NCI-H2029 treated with DMSO at 0.1 percent for 48 hours (cell line): ENCODE measurements at regions not wholly inside any gene's neighbourhood (a gene's known extent, or its start where the extent isn't known, plus 50 kb on each side); places are given as distances from the start of the nearest gene placed in this dataset.

ENCODE experiments used
- DNase-seq: peaks from one replicate; lab custom pipeline; 2025; lab: John Stamatoyannopoulos, UW

GRCh38 chr5:77948476-77948875, 172.3 kb upstream of the TBCA start:
- no peak for DNase-seq

GRCh38 chr5:77947041-77947428, 170.9 kb upstream of the TBCA start:
- peak; percentile 35 for DNase-seq

GRCh38 chr5:77946381-77947040, 170.4 kb upstream of the TBCA start:
- DNase-seq: peak; percentile 35

GRCh38 chr5:77945874-77946273, 169.7 kb upstream of the TBCA start:
- no peak for DNase-seq

GRCh38 chr5:77944757-77945340, 168.7 kb upstream of the TBCA start:
- no peak for DNase-seq

DNA sequence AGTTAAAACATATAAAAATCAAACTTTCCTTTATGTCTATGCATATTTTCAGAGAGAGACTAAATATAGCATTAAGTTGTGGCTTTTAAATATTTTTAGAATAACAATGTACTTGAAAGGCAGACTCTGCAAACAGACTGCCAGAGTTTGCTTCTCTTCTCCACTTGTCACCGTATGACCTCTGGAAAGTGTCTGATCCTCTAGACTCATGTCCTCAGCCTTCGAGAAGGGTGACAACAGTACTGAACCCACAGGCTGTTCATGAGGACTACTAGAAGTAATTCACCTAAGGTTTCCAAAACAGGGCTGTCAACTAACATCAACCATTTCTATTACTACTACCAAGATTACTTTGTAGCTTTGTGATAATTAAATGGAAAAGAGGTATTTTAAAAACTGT, 167.7 kb upstream of the TBCA start:
- no peak for DNase-seq

GRCh38 chr5:77942578-77943239, 166.6 kb upstream of the TBCA start:
- no peak for DNase-seq

DNA sequence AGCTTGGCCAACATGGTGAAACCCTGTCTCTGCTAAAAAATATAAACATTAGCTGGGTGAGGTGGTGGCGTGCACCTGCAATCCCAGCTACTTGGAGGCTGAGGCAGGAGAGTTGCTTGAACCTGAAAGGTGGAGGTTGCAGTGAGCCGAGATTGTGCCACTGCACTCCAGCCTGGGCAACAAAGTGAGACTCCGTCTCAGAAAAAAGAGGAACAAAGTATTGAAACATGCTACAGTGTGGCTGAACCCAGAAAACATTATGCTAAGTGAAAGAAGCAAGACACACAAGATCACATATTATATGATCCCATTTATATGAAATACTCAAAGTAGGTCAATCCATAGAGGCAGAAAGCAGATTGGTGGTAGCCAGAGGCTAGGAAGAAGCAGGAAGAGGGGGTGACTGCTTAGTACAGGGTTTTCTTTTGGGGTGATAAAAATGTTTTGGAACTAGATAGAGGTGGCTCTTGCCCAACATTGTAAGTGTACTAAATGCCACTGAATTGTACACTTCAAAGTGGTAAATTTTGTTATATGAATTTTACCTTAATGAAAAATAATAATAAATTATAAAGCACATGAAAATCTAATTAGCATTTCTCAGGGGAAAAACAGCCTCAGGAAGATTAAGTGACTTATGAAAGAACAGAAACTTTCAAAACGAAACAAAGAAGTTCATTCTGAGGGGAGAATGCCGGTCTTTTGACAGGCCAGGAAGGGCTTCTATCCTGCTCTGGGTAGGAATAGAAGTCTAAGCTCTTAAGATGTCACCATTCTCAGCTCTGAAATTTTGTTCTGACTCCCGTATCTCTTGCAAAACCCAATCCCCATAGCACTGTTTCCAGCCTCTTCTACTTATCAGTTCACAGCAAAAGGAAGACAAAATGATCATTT, 161.1 kb upstream of the TBCA start:
- no peak for DNase-seq

- no peak for DNase-seq
Measured at GRCh38 chr5:77936365-77936693, 160.2 kb upstream of the TBCA start.

DNA sequence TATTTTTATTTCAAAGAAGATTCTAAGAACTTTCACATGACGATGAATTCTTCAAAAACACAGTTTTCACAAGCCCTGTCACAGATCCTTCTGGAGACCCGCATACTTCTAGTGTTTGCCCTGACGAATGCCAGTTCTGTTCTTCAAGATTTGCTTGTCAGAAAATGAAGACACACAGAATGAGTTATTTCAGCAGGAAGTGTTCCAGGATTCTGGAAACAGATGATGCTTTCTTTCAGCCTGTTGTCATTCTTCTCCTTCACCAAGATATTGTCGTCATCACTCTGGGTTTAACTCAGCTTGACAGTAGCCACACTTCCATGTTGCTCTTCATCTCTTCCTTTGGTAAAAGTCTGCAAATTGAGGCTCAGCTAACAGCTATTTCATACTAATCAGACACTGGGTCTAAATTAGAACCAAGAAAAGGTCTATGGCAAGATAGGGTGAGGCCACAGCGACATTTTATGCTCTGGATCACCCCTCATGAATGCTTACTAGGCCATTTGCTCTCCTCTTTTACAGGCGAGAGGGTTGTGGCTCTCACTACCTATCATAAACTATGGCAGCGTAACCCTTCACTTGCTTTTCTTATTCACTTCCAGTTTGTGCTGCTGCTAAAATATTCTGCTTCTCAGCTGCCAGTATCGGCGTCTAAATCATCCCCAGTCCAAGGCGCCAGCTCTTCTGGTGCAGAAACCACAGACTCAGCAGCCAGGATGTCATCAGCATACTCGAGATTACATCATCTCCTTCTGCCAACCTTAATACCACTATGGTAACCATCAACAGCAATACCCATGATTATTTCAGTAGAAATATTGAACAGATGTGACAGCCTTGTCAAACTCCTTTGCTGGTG, 159.6 kb upstream of the TBCA start:
- no peak for DNase-seq

DNA sequence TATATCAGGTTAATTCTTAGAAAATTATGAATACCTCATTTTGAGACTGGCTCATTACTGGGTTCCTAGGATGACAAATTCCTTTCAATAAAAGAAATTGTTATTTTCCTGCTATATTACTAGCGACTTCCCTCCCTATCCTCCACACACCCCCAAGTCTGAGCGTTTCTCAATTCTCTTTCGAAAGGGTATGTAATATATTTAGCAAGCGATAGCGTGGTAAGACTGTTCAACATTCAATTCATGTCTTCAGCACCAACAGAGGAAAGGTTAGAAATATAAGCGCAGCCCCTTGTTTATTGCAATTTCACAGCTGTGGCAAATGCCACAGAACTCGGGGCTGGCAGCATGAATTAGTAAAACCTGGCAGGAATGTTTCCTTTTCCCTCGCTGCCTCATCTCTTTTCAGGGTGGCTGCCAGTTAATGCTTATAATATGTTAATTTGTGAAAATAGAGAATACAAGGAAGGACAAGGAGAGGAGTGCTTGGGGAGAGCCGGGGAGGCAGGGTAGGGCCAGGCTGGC, 152.7 kb upstream of the TBCA start:
- no peak for DNase-seq

DNA sequence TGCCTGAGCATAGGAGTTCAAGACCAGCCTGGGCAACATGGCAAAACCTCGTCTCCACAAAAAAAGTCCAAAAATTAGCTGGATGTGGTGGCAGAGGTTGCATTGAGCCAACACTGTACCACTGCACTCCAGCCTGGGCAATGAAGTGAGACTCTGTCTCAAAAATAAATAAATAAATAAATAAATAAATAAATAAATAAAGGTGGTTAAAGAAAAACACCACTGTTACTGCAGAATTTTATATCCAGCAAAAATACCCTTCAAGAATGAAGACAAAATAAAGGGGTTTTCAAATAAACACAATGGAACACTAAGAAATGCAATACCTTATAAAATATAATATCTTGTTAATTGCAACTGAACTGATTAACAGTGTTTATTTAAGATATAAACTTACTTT, 150.2 kb upstream of the TBCA start:
- DNase-seq: no peak

- DNase-seq: no peak
Measured at GRCh38 chr5:77925503-77925902, 149.4 kb upstream of the TBCA start.

- no peak for DNase-seq
Measured at GRCh38 chr5:77924081-77924480, 147.9 kb upstream of the TBCA start.

GRCh38 chr5:77923666-77924065, 147.5 kb upstream of the TBCA start:
- DNase-seq: no peak

- DNase-seq: no peak
Measured at GRCh38 chr5:77921094-77921768, 145.1 kb upstream of the TBCA start.

- no peak for DNase-seq
Measured at GRCh38 chr5:77920359-77921058, 144.4 kb upstream of the TBCA start.

DNA sequence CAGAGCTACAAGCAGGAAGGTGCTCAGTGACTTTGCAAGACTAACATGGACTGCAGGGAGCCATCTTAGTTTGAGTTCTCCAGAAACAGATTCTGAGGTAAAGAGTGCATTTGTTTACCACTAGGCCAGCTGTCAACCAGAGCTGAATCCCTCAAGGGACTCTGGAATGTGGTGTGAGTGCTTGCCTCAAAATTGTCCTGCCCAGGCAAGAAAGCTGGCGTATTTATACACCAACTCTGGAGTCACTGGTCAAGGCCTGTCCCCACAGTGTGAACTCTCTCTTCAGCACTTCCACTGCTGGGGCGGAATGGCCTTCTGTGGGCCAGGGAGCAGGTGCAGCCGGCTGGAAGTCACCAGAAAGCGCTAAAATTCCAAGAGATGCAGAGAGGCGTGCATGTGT, 139.2 kb upstream of the TBCA start:
- DNase-seq: no peak

GRCh38 chr5:77912721-77913120, 136.6 kb upstream of the TBCA start:
- no peak for DNase-seq

- DNase-seq: no peak
Measured at GRCh38 chr5:77910602-77911188, 134.6 kb upstream of the TBCA start.
